ENCODE measurements at regions not wholly inside any gene's neighbourhood (a gene's known extent, or its start where the extent isn't known, plus 50 kb on each side); places are given as distances from the start of the nearest gene placed in this dataset.
A peak's percentile ranks its signal among the peaks of the same experiment; 100 is the strongest.

DNA sequence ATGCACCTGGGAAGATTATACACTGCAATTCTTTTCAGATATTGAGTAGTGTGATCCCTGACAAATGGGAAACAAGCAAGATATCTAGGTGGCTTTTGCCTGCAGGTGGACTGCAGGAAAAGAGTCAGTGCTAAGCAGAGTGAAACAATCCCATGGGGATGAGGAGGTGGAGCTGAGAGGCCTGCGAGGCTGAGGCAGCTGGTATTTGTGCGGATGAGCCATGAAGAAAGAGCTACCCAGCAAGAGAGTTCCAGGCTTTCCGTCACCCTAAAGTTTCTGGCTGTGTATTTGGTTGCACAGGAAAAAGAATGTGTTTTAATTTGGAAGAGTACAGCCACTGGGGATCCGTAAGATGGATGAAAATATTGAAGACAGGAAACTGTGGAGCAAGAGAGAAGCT is 714.1 kb upstream of the COBL start:
- DNase-seq, result peak; percentile 13
- Histone ChIP-seq H3K36me3 (no peaks in the 10 kb centered on the region), H3K9me3 (ENCODE audit: severe bottlenecking) (no peaks in the 10 kb centered on the region), H3K27me3 (ENCODE audit: insufficient read depth, low read depth, severe bottlenecking) (no peaks in the 10 kb centered on the region), H3K27ac (no peak overlapping the region), H3K4me3 (ENCODE audit: low read depth, low read length) (no peak overlapping the region)
- TF ChIP-seq, protein P1, sequence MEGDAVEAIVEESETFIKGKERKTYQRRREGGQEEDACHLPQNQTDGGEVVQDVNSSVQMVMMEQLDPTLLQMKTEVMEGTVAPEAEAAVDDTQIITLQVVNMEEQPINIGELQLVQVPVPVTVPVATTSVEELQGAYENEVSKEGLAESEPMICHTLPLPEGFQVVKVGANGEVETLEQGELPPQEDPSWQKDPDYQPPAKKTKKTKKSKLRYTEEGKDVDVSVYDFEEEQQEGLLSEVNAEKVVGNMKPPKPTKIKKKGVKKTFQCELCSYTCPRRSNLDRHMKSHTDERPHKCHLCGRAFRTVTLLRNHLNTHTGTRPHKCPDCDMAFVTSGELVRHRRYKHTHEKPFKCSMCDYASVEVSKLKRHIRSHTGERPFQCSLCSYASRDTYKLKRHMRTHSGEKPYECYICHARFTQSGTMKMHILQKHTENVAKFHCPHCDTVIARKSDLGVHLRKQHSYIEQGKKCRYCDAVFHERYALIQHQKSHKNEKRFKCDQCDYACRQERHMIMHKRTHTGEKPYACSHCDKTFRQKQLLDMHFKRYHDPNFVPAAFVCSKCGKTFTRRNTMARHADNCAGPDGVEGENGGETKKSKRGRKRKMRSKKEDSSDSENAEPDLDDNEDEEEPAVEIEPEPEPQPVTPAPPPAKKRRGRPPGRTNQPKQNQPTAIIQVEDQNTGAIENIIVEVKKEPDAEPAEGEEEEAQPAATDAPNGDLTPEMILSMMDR (IDR thresholded peaks at IDR 0.05; ENCODE audit: low read depth, low read length), result no peak

DNA sequence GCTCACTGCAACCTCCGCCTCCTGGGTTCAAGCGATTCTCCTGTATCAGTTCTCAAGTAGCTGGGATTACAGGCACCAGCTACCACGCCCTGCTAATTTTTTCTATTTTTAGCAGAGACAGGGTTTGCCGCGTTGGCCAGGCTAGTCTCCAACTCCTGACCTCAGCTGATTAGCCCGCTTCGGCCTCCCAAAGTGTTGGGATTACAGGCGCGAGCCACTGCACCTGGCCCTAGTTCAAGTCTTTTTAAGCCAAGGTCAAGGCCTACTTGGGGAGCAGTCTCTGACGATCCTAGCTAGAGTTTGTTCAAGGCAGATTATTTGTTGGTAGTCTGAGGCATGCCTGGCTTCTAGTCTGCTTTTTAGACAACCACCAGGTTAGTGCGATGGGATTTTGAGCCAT is 709.5 kb upstream of the COBL start:
- Histone ChIP-seq H3K9me3 (ENCODE audit: severe bottlenecking) (no peaks in the 10 kb centered on the region), H3K27me3 (ENCODE audit: insufficient read depth, low read depth, severe bottlenecking) (no peaks in the 10 kb centered on the region), H3K36me3 (no peaks in the 10 kb centered on the region), H3K27ac (no peak overlapping the region), H3K4me3 (ENCODE audit: low read depth, low read length) (no peak overlapping the region)
- DNase-seq, result no peak
- TF ChIP-seq, protein P1 (IDR thresholded peaks at IDR 0.05; ENCODE audit: low read depth, low read length), result no peak

GRCh38 chr7:52021343-52021742 is 704.7 kb upstream of the COBL start:
- no peak overlapping the region for H3K4me3 ChIP-seq (ENCODE audit: low read depth, low read length)
- TF ChIP-seq, protein P1 (IDR thresholded peaks at IDR 0.05; ENCODE audit: low read depth, low read length), result no peak

DNA sequence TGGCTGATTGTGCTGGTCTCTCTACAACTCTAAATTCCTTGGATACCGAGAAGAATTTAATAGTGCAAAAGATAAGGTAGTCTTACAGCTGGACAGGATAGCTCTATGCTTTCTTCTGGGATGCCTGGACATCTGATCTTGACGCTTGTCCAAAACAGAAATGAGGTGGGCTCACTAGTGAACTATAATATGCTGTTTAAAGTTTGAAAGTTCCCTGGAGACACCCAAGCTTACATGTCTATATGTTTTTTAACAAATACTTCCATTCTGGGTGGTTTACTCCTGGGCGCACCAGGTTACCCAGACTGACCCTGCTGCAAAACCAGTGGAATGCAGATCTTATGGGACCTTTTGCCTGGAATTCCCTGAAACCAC is 702.1 kb upstream of the COBL start:
- H3K9me3 ChIP-seq (ENCODE audit: severe bottlenecking), result no peaks in the 10 kb centered on the region
- H3K4me3 ChIP-seq (ENCODE audit: low read depth, low read length), result no peak overlapping the region
- no peaks in the 10 kb centered on the region for H3K36me3 ChIP-seq
- no peaks in the 10 kb centered on the region for H3K27me3 ChIP-seq (ENCODE audit: insufficient read depth, low read depth, severe bottlenecking)
- TF ChIP-seq, protein P1 (IDR thresholded peaks at IDR 0.05; ENCODE audit: low read depth, low read length), result no peak
- no peak for DNase-seq
- no peak overlapping the region for H3K27ac ChIP-seq

More at GRCh38 chr7:52021343-52021742, 704.7 kb upstream of the COBL start:
- no peak for DNase-seq
- Histone ChIP-seq H3K9me3 (ENCODE audit: severe bottlenecking) (no peaks in the 10 kb centered on the region), H3K36me3 (no peaks in the 10 kb centered on the region), H3K27ac (no peak overlapping the region), H3K27me3 (ENCODE audit: insufficient read depth, low read depth, severe bottlenecking) (no peaks in the 10 kb centered on the region)

GRCh38 chr7:52017802-52018679 is 701.4 kb upstream of the COBL start:
- Histone ChIP-seq H3K9me3 (ENCODE audit: severe bottlenecking) (no peaks in the 10 kb centered on the region), H3K27ac (no peak overlapping the region; the same call in 1 of the 2 replicates), H3K4me3 (ENCODE audit: low read depth, low read length) (no peak overlapping the region; the same call in 1 of the 2 replicates), H3K27me3 (ENCODE audit: insufficient read depth, low read depth, severe bottlenecking) (no peaks in the 10 kb centered on the region), H3K36me3 (no peaks in the 10 kb centered on the region)
- TF ChIP-seq, protein P1 (IDR thresholded peaks at IDR 0.05; ENCODE audit: low read depth, low read length), result peak; percentile 69
- peak; percentile 56 for DNase-seq

All from WERI-Rb-1 (cell line).